BE2C (cell line): ENCODE measurements at regions not wholly inside any gene's neighbourhood (a gene's known extent, or its start where the extent isn't known, plus 50 kb on each side); places are given as distances from the start of the nearest gene placed in this dataset.
"Not testable (repeated sequence)": the region's sequence is repeated elsewhere in the genome, so short reads cannot be mapped to it uniquely, and the experiment has no call there.

Experiments
- DNase-seq: peaks from one replicate; pipeline ENCODE4 v3.0.0-alpha.2; 2020
- H3K27me3 ChIP-seq: fragments of 250-450 bp; sonication (Bioruptor Pico); 2 replicates; pipeline ENCODE4 v1.5.1; 2020; ENCODE audit warnings: mild to moderate bottlenecking
- H3K36me3 ChIP-seq: fragments of 250-450 bp; sonication (Bioruptor Pico); 2 replicates; pipeline ENCODE4 v1.5.1; 2020; ENCODE audit warnings: mild to moderate bottlenecking
- H3K4me1 ChIP-seq: fragments of 250-450 bp; sonication (Bioruptor Pico); 2 replicates; pipeline ENCODE4 v1.5.1; 2020
- H3K4me3 ChIP-seq: 2 replicates; pipeline ENCODE4 v1.5.1; 2011; ENCODE audit warnings: low read depth, low read length
- H3K9me3 ChIP-seq: fragments of 250-450 bp; sonication (Bioruptor Pico); 2 replicates; pipeline ENCODE4 v1.5.1; 2020
- TF ChIP-seq, protein P1 (sequence below): IDR thresholded peaks from 2 replicates; pipeline ENCODE4 v1.5.1; 2012; ENCODE audit warnings: mild to moderate bottlenecking, low read depth, low read length

DNA sequence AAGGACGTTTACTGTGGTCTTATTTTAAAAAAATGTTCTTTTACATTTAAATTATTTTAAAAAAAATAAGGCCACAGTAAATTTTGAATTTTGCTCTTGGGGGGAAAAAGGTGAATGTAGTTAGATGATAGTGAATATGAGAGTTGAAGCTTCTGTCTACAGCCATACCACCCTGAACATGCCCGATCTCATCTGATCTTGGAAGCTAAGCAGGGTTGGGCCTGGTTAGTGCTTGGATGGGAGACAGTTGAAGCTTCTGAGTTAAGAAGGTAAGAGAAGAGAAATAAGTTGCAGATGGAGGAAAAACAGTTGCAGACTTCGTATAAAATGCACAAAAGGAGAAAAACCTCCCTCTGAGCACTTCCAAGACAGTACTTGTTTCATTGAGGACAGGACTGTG is 115.6 kb upstream of the NR3C2 start:
- TF ChIP-seq, protein P1, sequence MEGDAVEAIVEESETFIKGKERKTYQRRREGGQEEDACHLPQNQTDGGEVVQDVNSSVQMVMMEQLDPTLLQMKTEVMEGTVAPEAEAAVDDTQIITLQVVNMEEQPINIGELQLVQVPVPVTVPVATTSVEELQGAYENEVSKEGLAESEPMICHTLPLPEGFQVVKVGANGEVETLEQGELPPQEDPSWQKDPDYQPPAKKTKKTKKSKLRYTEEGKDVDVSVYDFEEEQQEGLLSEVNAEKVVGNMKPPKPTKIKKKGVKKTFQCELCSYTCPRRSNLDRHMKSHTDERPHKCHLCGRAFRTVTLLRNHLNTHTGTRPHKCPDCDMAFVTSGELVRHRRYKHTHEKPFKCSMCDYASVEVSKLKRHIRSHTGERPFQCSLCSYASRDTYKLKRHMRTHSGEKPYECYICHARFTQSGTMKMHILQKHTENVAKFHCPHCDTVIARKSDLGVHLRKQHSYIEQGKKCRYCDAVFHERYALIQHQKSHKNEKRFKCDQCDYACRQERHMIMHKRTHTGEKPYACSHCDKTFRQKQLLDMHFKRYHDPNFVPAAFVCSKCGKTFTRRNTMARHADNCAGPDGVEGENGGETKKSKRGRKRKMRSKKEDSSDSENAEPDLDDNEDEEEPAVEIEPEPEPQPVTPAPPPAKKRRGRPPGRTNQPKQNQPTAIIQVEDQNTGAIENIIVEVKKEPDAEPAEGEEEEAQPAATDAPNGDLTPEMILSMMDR, result no peak
- Histone ChIP-seq H3K36me3 (no peaks in the 10 kb centered on the region), H3K4me1 (no peaks in the 10 kb centered on the region), H3K4me3 (no peak overlapping the region), H3K27me3 (no peaks in the 10 kb centered on the region), H3K9me3 (no peaks in the 10 kb centered on the region)
- no peak for DNase-seq

DNA sequence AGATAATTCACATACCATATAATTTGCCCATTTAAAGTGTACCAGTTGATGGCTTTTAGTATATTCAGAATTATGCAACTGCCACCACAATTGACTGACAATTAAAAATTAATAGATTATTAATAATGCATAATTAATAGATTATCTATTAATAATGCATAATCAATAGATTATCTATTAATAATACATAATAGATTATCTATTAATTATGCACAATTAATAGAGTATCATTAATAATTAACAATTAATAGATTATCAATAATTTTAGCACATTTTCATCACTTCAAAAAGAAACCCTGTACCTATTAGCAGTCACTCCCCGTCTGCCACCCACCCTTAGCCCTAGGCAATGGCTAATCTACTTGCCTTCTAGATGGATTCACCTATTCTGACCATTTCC is 108.6 kb upstream of the NR3C2 start:
- Histone ChIP-seq H3K36me3 (no peaks in the 10 kb centered on the region), H3K9me3 (no peaks in the 10 kb centered on the region), H3K4me3 (no peak overlapping the region), H3K27me3 (no peaks in the 10 kb centered on the region; the same call in 1 of the 2 replicates), H3K4me1 (no peaks in the 10 kb centered on the region)
- no peak for DNase-seq
- TF ChIP-seq, protein P1, result no peak

DNA sequence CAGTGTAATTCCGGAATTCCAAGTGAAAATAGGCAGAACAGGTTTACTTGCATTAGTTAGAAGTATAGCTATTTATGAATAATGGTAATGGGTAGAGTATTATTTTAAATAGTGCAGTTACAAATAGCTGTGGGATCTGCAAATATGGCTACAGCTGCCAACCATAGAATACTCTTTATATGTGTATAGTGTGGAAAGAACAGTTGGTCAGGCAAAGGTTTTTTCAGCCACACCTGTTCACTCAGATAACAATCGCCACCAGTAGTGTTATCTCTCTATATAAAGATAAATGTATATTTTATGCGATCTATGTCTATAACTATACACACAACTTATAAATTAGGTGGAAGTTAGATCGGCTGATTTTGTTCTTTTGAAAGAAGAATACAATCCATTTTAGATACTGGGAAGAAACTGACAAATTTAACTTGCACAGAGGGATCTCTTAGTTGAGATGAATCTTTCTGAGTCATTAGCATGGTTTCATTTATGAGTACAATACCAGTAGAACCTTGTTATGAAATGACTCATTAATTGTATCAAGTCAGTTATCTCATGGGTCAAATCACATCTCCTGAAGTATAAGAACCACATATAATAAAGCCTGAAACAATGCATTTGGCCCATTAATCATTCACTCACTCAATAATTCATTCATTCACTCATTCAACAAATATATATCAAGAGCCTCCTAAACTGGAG is 100.9 kb upstream of the NR3C2 start:
- Histone ChIP-seq H3K27me3 (no peaks in the 10 kb centered on the region; the same call in 1 of the 2 replicates), H3K4me3 (no peak overlapping the region), H3K4me1 (no peaks in the 10 kb centered on the region), H3K9me3 (no peaks in the 10 kb centered on the region), H3K36me3 (no peaks in the 10 kb centered on the region)
- no peak for DNase-seq
- TF ChIP-seq, protein P1, result no peak

DNA sequence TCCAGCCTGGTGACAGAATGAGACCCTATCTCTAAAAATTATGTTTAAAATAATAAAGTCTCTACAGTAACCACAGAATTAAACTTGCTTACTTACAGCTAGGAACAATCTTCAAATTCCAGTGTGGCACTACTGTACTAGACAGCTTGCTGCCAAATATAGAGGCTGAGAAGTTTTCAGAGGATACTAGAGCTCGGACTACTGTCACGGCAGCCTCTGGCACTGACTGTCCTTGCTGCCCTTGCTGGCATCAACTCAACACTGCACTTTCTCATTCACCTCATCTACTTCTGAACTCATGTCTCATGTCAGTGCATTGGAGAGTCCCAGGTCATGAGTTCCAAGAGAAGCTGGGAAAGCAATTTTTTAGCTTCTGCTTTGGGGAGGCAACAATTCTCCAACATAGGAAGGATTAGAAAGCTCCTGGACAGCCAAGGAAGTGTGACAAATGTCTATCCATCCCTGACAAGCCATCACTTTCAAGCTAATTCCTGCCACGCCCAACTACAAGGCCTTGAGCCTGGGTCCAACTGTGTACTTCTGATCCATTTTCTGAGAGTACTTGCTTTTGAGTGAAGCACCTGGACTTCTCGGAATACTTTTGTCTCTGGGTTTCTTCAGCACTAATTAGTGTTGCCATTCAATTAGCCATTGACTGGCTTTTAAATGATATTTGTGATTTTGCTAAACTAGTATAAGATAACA is 98.6 kb upstream of the NR3C2 start:
- H3K4me3 ChIP-seq, result no peak overlapping the region
- H3K36me3 ChIP-seq, result no peaks in the 10 kb centered on the region
- TF ChIP-seq, protein P1, result no peak
- no peaks in the 10 kb centered on the region for H3K9me3 ChIP-seq
- no peaks in the 10 kb centered on the region; the same call in 1 of the 2 replicates for H3K27me3 ChIP-seq
- H3K4me1 ChIP-seq, result no peaks in the 10 kb centered on the region
- no peak for DNase-seq

DNA sequence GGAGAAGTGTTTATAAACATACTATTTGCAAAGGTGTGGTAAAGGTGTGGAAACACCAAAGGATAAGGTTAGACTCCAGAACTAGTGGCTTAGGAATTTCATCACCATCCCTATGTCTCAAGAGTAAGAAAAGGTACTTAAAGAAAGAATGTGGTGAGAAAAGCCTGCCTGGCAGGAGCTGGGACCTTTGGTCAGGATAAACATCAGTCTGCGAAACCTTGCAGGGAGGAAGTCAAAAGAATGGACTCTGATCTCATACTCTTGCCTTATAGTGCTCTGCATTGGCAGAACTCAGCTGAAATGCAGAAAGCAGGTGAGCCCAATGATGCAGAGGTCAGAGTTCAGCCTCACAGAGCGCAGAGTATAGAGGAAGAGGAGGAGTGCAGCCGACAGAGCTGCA is 97.2 kb upstream of the NR3C2 start:
- Histone ChIP-seq H3K36me3 (no peaks in the 10 kb centered on the region), H3K4me3 (no peak overlapping the region), H3K4me1 (no peaks in the 10 kb centered on the region), H3K27me3 (no peaks in the 10 kb centered on the region; the same call in 1 of the 2 replicates), H3K9me3 (no peaks in the 10 kb centered on the region)
- no peak for DNase-seq
- TF ChIP-seq, protein P1, result no peak

DNA sequence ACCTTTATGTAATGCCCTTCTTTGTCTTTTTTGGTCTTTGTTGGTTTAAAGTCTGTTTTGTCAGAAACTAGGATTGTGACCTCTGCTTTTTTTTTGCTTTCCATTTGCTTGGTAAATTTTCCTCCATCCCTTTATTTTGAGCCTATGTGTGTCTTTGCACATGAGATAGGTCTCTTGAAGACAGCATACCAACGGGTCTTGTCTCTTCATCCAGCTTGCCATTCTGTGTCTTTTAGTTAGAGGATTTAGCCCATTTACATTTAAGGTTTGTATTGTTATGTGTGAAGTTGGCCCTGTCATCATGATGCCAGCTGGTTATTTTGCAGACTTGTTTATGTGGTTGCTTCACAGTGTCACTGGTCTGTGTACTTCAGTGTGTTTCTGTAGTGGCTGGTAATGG is 91.6 kb upstream of the NR3C2 start:
- not testable (repeated sequence) for H3K4me1 ChIP-seq, H3K36me3 ChIP-seq, H3K27me3 ChIP-seq, H3K9me3 ChIP-seq, DNase-seq, H3K4me3 ChIP-seq
